ENCODE measurements at regions not wholly inside any gene's neighbourhood (a gene's known extent, or its start where the extent isn't known, plus 50 kb on each side); places are given as distances from the start of the nearest gene placed in this dataset.

DNA sequence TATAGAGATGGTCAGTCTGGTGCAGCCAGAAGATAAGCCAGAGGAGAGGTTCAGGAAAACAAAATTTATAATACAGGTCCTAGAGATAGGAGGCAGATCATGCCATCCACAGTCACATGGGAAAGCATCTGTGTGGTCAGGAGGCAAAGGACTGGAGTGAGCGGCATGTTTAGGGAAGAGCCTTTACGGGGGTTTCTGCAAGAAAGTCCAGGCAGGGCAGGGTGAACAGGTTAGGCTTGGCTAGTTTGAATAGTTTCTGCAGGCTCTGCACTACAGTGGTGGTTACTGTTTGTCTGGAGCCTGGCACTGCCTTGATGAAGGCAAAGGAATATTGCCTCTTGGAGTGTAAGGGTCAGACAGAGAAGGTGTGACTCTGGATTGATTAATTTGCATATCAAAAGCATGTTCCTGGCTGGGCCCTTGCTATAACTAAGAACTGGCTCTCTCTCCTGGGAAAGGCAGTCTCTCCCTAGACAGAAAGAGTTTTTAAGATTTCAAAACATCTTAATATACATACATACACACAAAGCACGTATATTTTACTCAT lies 1034.7 kb upstream of the CHAC2 start:
- TF ChIP-seq, protein P1, sequence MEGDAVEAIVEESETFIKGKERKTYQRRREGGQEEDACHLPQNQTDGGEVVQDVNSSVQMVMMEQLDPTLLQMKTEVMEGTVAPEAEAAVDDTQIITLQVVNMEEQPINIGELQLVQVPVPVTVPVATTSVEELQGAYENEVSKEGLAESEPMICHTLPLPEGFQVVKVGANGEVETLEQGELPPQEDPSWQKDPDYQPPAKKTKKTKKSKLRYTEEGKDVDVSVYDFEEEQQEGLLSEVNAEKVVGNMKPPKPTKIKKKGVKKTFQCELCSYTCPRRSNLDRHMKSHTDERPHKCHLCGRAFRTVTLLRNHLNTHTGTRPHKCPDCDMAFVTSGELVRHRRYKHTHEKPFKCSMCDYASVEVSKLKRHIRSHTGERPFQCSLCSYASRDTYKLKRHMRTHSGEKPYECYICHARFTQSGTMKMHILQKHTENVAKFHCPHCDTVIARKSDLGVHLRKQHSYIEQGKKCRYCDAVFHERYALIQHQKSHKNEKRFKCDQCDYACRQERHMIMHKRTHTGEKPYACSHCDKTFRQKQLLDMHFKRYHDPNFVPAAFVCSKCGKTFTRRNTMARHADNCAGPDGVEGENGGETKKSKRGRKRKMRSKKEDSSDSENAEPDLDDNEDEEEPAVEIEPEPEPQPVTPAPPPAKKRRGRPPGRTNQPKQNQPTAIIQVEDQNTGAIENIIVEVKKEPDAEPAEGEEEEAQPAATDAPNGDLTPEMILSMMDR (IDR thresholded peaks at IDR 0.05) = no peak
- Histone ChIP-seq H3K9me3 (peaks cover 0 to 10% (median 0%) of the 10 kb centered on the region in 11 donors), H3K4me1 (no peaks in the 10 kb centered on the region), H3K36me3 (no peaks in the 10 kb centered on the region), H3K27me3 (no peaks in the 10 kb centered on the region), H3K27ac (no peak overlapping the region), H3K4me3 (no peak overlapping the region)
- 75 to 82% methylated on average over 3 of the region's 3 CpGs for WGBS, 2 donors
- intact Hi-C loops (cut with DNase I) = no loop called here
- ATAC-seq = no peak
- DNase-seq = no peak

DNA sequence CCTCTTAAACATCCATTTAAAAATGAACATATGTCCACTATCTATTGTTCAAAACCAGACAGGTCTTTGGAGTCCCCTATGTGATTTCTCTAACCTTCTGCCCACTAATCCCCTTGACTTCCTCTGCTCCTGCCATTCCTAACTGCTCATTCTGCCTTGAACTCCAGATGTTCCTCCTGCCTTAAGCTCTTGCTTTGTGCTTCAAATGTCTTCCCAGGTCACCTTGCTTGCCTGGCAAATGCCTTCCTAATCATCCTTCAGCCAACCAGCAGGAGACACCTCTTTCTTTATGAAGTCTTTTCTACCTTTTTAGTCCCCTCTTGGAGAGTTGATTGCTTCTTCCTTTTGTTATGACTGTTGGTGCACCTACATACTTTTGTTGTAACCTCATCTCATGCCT lies 1043.0 kb upstream of the CHAC2 start:
- Histone ChIP-seq H3K4me3 (no peak overlapping the region), H3K36me3 (no peaks in the 10 kb centered on the region), H3K4me1 (no peaks in the 10 kb centered on the region), H3K27me3 (no peaks in the 10 kb centered on the region), H3K27ac (no peak overlapping the region), H3K9me3 (peaks cover 0 to 14% (median 0%) of the 10 kb centered on the region in 11 donors)
- DNase-seq = no peak
- TF ChIP-seq, protein P1 (IDR thresholded peaks at IDR 0.05) = no peak
- intact Hi-C loops (cut with DNase I) = no loop called here
- ATAC-seq = no peak

DNA sequence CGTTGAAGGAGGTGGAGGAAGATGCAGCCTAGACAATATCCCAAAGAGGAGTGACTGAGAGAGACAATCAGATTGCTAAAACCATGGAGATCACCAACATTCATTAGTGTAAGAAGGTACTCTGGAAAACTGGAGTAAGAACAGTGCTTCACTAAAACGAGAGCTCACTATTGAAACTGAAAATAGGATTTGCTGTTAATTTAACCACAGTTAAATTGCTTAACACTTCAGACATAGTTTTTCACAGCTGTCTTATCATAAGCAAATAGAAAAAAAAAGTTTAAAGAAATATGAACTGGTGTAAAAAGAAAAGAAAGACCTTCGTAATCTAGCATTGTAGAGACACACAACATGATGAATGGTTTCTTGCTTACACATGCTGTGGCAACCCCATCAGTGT lies 1049.8 kb upstream of the CHAC2 start:
- Histone ChIP-seq H3K4me1 (no peaks in the 10 kb centered on the region), H3K9me3 (peaks cover 0 to 6% (median 0%) of the 10 kb centered on the region in 11 donors), H3K36me3 (no peaks in the 10 kb centered on the region), H3K4me3 (no peak overlapping the region), H3K27me3 (no peaks in the 10 kb centered on the region), H3K27ac (no peak overlapping the region)
- DNase-seq = no peak
- ATAC-seq = no peak
- intact Hi-C loops (cut with DNase I) = no loop called here
- WGBS, 2 donors = 65 to 71% methylated on average over 3 of the region's 3 CpGs
- TF ChIP-seq, protein P1 (IDR thresholded peaks at IDR 0.05) = no peak

DNA sequence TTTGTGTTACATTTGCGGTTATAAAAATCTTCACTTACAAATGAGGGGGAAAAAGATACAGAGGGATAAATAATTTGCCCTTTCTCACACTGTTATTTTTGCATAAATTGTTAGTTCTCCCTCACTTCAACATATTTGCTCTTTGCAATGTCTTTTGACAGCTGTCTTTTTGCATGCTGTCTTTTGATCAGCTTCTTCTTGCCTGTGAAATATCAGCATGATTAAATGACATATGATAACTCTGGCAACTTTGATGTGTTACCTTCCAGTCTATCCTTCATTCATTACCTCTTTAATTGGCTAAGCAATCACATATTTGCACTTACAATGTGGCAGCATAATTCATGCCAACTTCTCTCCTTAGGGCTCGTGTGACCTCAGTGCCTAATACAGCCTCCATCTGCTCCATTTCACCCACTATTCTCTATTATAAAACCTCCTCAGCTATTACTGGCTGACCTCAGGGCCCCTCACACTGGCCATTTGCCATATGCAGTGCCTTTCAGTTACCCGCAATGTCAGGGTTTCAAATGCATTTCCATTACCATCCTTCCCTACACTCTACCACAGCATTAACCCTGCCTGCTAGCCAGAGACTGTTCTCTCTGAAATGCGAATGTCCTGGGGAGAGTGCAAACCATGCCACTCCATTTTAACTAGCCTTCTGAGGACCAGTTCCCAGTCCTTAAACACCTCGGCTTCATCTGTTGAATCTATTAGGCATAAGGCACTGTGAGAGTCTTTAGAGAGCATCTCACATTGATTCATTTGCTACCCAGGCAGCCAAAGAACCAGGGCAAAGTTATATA lies 1056.6 kb upstream of the CHAC2 start:
- 59 to 76% methylated on average over 5 of the region's 5 CpGs for WGBS, 2 donors
- no peak for ATAC-seq
- intact Hi-C loops (cut with DNase I) = no loop called here

More for the DNA sequence above, 1056.6 kb upstream of the CHAC2 start:
- no peak overlapping the region for H3K4me3 ChIP-seq
- TF ChIP-seq, protein P1 (IDR thresholded peaks at IDR 0.05) = no peak
- no peaks in the 10 kb centered on the region for H3K4me1 ChIP-seq
- H3K36me3 ChIP-seq = no peaks in the 10 kb centered on the region
- DNase-seq = no peak
- H3K9me3 ChIP-seq = peaks cover 0 to 6% (median 0%) of the 10 kb centered on the region in 11 donors
- H3K27ac ChIP-seq = no peak overlapping the region
- no peaks in the 10 kb centered on the region for H3K27me3 ChIP-seq
